Bronchial epithelial cell (primary cell): ENCODE measurements at regions not wholly inside any gene's neighbourhood (a gene's known extent, or its start where the extent isn't known, plus 50 kb on each side); places are given as distances from the start of the nearest gene placed in this dataset.

ENCODE experiments used
- DNase-seq: peaks from one replicate; pipeline ENCODE4 v3.0.0-alpha.2; 2010; ENCODE audit warnings: low read depth
- FAIRE-seq: peaks from 2 replicates; lab custom pipeline; 2011; peaks lifted over from hg19 to GRCh38; lab: Jason Lieb, UNC
- H3K27me3 ChIP-seq: 2 replicates; pipeline ENCODE4 v1.5.1; 2011; ENCODE audit warnings: low read length; ENCODE audit not compliant: control insufficient read depth, insufficient read depth
- H3K36me3 ChIP-seq: 2 replicates; pipeline ENCODE4 v1.5.1; 2011; ENCODE audit warnings: low read length; ENCODE audit not compliant: control insufficient read depth, insufficient read depth
- H3K4me3 ChIP-seq: 2 replicates; pipeline ENCODE4 v1.5.1; 2011; ENCODE audit warnings: mild to moderate bottlenecking, low read depth, low read length, control low read depth
- TF ChIP-seq, protein P1 (sequence below): IDR thresholded peaks from 2 replicates; pipeline ENCODE4 v1.5.1; 2011; ENCODE audit warnings: mild to moderate bottlenecking, moderate library complexity, low read length, control low read depth, inconsistent platforms; ENCODE audit not compliant: insufficient read depth, severe bottlenecking

- Histone ChIP-seq H3K27me3 (no peaks in the 10 kb centered on the region), H3K36me3 (no peaks in the 10 kb centered on the region), H3K4me3 (no peak overlapping the region)
- FAIRE-seq (no peak), DNase-seq (no peak)
- TF ChIP-seq, protein P1, sequence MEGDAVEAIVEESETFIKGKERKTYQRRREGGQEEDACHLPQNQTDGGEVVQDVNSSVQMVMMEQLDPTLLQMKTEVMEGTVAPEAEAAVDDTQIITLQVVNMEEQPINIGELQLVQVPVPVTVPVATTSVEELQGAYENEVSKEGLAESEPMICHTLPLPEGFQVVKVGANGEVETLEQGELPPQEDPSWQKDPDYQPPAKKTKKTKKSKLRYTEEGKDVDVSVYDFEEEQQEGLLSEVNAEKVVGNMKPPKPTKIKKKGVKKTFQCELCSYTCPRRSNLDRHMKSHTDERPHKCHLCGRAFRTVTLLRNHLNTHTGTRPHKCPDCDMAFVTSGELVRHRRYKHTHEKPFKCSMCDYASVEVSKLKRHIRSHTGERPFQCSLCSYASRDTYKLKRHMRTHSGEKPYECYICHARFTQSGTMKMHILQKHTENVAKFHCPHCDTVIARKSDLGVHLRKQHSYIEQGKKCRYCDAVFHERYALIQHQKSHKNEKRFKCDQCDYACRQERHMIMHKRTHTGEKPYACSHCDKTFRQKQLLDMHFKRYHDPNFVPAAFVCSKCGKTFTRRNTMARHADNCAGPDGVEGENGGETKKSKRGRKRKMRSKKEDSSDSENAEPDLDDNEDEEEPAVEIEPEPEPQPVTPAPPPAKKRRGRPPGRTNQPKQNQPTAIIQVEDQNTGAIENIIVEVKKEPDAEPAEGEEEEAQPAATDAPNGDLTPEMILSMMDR = no peak
Measured at GRCh38 chr7:35487841-35488240, 207.1 kb downstream of the HERPUD2 start.

GRCh38 chr7:35487402-35487801 lies 207.5 kb downstream of the HERPUD2 start:
- no peak overlapping the region for H3K4me3 ChIP-seq
- FAIRE-seq = no peak
- no peak for DNase-seq
- TF ChIP-seq, protein P1 = no peak
- no peaks in the 10 kb centered on the region for H3K27me3 ChIP-seq
- H3K36me3 ChIP-seq = no peaks in the 10 kb centered on the region

- TF ChIP-seq, protein P1 = no peak
- Histone ChIP-seq H3K27me3 (no peaks in the 10 kb centered on the region), H3K4me3 (no peak overlapping the region), H3K36me3 (no peaks in the 10 kb centered on the region)
- no peak for DNase-seq
- FAIRE-seq = no peak
Measured at GRCh38 chr7:35485436-35485835, 209.5 kb downstream of the HERPUD2 start.

DNA sequence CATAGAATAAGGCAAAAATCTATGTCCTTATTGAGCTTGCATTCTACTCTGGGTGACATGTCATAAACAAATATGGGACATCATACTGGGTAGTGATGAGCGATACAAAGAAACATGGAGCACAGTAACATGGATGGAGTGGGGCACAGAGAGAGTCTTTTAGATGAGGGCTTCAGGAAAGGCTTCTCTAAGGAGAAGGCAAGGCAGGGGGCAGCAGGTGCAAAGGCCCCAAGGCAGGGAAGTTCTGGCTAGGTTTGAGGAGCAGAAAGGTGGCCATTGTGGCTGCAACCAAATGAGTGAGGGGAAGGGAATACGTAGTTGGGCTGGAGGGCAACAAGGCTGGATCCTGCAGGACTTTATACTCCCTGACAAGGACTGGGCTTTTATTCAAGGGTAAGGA lies 211.4 kb downstream of the HERPUD2 start:
- H3K27me3 ChIP-seq = no peaks in the 10 kb centered on the region
- FAIRE-seq (no peak), DNase-seq (no peak)
- H3K36me3 ChIP-seq = no peaks in the 10 kb centered on the region
- TF ChIP-seq, protein P1 = no peak
- no peak overlapping the region for H3K4me3 ChIP-seq

DNA sequence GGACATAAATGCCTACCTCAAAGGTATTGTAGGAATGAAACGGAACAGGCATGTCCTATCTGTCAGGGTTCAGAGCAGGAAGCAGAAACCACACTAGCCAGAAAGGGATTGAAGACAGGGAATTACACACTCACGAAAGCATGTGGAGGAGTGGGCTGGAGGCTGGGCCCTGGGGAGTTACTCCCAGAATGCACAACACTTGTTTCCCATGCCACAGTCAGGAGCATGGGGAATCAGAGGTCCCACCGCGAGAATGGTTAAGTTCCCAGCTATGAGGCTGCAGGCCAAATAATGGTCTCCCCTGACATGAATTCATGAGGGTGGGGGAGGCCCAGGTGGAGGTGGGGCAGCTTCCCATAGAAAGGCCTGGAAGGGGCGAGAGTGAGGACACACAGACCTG lies 212.7 kb downstream of the HERPUD2 start:
- H3K27me3 ChIP-seq = no peaks in the 10 kb centered on the region
- FAIRE-seq (no peak), DNase-seq (no peak)
- TF ChIP-seq, protein P1 = no peak
- no peaks in the 10 kb centered on the region for H3K36me3 ChIP-seq
- H3K4me3 ChIP-seq = no peak overlapping the region

DNA sequence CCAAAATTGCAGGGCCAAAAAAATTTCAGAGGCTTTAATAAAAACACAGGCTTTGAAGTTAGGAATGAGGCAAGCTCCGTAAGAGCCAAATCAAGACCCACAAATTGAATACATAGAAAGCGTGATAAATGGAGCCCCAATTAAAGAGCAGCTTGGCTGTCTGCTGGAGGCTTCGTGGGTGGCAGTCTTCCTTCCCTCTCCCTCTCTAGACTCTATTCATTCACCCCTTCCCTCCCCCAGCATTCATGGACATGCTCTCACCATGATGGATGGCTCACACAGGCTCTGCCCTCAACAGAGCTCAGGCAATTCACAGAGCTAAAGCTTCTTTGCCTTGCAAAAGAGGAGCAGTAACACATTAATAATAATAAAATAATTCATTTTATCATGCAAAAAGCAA lies 214.1 kb downstream of the HERPUD2 start:
- no peak for DNase-seq
- FAIRE-seq = no peak
- Histone ChIP-seq H3K27me3 (no peaks in the 10 kb centered on the region), H3K36me3 (no peaks in the 10 kb centered on the region), H3K4me3 (no peak overlapping the region)
- TF ChIP-seq, protein P1 = no peak
